Tibial nerve (tissue), 4 donors: ENCODE measurements at regions not wholly inside any gene's neighbourhood (a gene's known extent, or its start where the extent isn't known, plus 50 kb on each side); places are given as distances from the start of the nearest gene placed in this dataset.

Experiments
- DNase-seq, 2 donors: peaks; one replicate each; pipeline ENCODE4 v3.0.0-alpha.2; 2019; ENCODE audit warnings: low spot score in 2 of 2
- H3K27ac ChIP-seq, 4 donors: fragments of 200-600 bp; sonication (generic) in 3 of 4; one replicate each; pipeline ENCODE4 v1.5.1; 2017 to 2019; ENCODE audit warnings: mild to moderate bottlenecking in 1 of 4
- H3K27me3 ChIP-seq, 2 donors: fragments of 200-600 bp; sonication (generic) in 1 of 2; one replicate each; pipeline versions ENCODE4 v1.5.1 to v1.6.0; 2017 to 2019
- H3K36me3 ChIP-seq, 3 donors: fragments of 200-600 bp; sonication (generic); one replicate each; pipeline ENCODE4 v1.5.1; 2018 to 2019
- H3K4me1 ChIP-seq, 4 donors: fragments of 200-600 bp; sonication (generic) in 3 of 4; one replicate each; pipeline ENCODE4 v1.5.1; 2017 to 2019
- H3K4me3 ChIP-seq, 4 donors: fragments of 200-600 bp; sonication (generic) in 3 of 4; one replicate each; pipeline ENCODE4 v1.5.1; 2017 to 2019; ENCODE audit warnings: mild to moderate bottlenecking in 1 of 4, moderate library complexity in 1 of 4
- H3K9me3 ChIP-seq, 4 donors: fragments of 200-600 bp; sonication (generic) in 3 of 4; one replicate each; pipeline ENCODE4 v1.5.1; 2017 to 2019
- EP300 ChIP-seq, 2 donors: sonication (generic); formaldehyde crosslinking; IDR thresholded peaks; one replicate each; pipeline ENCODE4 v1.6.1; 2017; ENCODE audit warnings: antibody characterized with exemption in 2 of 2, mild to moderate bottlenecking in 1 of 2
- POLR2A ChIP-seq, 2 donors: fragments of 450-650 bp; IDR thresholded peaks; one replicate each; pipeline ENCODE4 v1.6.1; 2017; ENCODE audit warnings: antibody characterized with exemption in 2 of 2, mild to moderate bottlenecking in 2 of 2, moderate library complexity in 2 of 2
- WGBS, 2 donors: methylation state at CpG; one replicate each; pipeline ENCODE4 v1.1.5; 2018; 5-methylcytosine and 5-hydroxymethylcytosine counted together
- TF ChIP-seq, protein P1 (sequence below), 5 experiments: fragments of 200-600 bp in 3 of 5; fragments of 450-650 bp in 2 of 5; sonication (generic) in 3 of 5; IDR thresholded peaks; one replicate each; pipeline ENCODE4 v1.5.1; 2016 to 2019; ENCODE audit warnings: antibody characterized with exemption in 5 of 5, mild to moderate bottlenecking in 3 of 5, moderate library complexity in 2 of 5

DNA sequence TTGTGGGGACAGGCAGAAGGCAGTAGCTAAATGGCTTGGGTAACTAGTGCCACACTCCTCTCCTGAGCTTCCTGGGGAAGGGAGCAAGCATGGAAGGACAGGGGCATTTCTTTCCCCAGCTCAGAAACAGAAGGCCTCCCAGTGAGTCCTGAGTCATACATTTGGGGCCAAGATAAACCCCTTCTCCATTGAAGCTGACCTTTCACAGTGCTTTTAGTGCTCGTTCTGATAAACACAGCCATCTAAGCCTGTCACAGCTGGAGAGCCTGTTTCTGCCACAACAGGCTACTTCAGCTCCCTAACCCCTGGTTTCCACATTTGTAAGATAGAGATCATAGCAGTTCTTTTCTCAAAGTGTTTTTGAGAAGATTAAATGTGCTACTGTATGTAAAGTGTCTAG lies 374.0 kb downstream of the LMX1A start:
- no peaks in the 10 kb centered on the region for H3K36me3 ChIP-seq
- 14 to 15% methylated on average over 1 of the region's 1 CpG for WGBS, 2 donors
- H3K4me1 ChIP-seq, result no peaks in the 10 kb centered on the region
- no peak overlapping the region for H3K27ac ChIP-seq
- no peak overlapping the region for H3K4me3 ChIP-seq
- no peaks in the 10 kb centered on the region for H3K9me3 ChIP-seq
- H3K27me3 ChIP-seq, result no peaks in the 10 kb centered on the region
- TF ChIP-seq EP300 (IDR thresholded peaks at IDR 0.05) (no peak), POLR2A (IDR thresholded peaks at IDR 0.05) (no peak)
- TF ChIP-seq, protein P1, sequence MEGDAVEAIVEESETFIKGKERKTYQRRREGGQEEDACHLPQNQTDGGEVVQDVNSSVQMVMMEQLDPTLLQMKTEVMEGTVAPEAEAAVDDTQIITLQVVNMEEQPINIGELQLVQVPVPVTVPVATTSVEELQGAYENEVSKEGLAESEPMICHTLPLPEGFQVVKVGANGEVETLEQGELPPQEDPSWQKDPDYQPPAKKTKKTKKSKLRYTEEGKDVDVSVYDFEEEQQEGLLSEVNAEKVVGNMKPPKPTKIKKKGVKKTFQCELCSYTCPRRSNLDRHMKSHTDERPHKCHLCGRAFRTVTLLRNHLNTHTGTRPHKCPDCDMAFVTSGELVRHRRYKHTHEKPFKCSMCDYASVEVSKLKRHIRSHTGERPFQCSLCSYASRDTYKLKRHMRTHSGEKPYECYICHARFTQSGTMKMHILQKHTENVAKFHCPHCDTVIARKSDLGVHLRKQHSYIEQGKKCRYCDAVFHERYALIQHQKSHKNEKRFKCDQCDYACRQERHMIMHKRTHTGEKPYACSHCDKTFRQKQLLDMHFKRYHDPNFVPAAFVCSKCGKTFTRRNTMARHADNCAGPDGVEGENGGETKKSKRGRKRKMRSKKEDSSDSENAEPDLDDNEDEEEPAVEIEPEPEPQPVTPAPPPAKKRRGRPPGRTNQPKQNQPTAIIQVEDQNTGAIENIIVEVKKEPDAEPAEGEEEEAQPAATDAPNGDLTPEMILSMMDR (IDR thresholded peaks at IDR 0.05), result no peak
- no peak for DNase-seq

DNA sequence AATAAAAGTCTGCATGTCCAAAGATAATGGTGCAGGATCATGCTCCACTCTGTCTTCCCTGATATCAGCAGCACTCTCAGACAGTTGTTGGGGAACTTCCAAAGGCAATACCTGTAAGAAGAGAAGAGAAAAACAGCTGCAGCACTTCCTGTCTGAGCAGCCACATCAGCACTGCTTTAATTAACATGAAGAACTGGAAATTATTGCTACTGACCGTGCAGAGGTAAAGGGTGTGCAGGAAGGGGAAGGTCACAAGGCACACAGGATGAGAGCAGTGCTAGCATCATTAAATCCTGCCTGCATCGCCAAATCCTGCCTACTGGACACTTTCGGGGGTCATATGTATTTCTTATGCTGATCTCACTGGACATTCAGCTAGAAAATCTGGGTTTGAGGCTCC lies 379.0 kb downstream of the LMX1A start:
- H3K9me3 ChIP-seq, result no peaks in the 10 kb centered on the region
- 50 to 62% methylated on average over 3 of the region's 3 CpGs for WGBS, 2 donors
- H3K36me3 ChIP-seq, result no peaks in the 10 kb centered on the region
- no peak for DNase-seq
- no peak overlapping the region for H3K4me3 ChIP-seq
- no peak for TF ChIP-seq EP300 (IDR thresholded peaks at IDR 0.05)
- TF ChIP-seq, protein P1 (IDR thresholded peaks at IDR 0.05), result no peak
- no peak for TF ChIP-seq POLR2A (IDR thresholded peaks at IDR 0.05)
- no peaks in the 10 kb centered on the region for H3K4me1 ChIP-seq
- H3K27ac ChIP-seq, result no peak overlapping the region
- no peaks in the 10 kb centered on the region for H3K27me3 ChIP-seq

DNA sequence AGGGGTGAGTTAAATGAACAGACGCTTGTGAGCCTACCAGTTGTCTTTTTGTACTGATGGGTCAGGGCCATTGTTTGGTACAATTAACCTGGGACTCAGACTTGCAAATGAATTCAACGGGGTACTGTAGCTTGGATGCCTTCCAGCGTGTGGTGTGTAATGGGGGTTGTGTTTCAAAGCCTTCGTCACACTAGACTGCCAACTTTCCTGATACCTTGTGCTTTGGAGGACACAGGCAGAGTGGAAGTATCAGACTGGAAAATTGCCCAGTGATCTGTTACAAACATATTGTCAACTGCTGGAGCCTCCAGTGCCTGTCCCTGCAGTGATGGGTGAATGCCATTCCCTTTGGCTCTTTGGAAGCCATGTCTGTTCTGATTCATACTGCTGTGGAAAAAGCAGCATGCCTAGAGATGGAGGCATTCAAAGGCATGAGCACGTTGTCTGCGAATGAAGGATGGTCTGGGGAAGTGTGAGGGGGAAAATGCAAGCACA lies 384.5 kb downstream of the LMX1A start:
- peaks cover 0 to 6% (median 0%) of the 10 kb centered on the region in 4 donors for H3K9me3 ChIP-seq
- no peaks in the 10 kb centered on the region for H3K4me1 ChIP-seq
- WGBS, 2 donors, result 82 to 85% methylated on average over 6 of the region's 6 CpGs
- H3K4me3 ChIP-seq, result no peak overlapping the region
- no peak overlapping the region for H3K27ac ChIP-seq
- TF ChIP-seq POLR2A (IDR thresholded peaks at IDR 0.05) (no peak), EP300 (IDR thresholded peaks at IDR 0.05) (no peak)
- TF ChIP-seq, protein P1 (IDR thresholded peaks at IDR 0.05), result no peak
- no peaks in the 10 kb centered on the region for H3K36me3 ChIP-seq
- no peaks in the 10 kb centered on the region for H3K27me3 ChIP-seq
- no peak for DNase-seq

DNA sequence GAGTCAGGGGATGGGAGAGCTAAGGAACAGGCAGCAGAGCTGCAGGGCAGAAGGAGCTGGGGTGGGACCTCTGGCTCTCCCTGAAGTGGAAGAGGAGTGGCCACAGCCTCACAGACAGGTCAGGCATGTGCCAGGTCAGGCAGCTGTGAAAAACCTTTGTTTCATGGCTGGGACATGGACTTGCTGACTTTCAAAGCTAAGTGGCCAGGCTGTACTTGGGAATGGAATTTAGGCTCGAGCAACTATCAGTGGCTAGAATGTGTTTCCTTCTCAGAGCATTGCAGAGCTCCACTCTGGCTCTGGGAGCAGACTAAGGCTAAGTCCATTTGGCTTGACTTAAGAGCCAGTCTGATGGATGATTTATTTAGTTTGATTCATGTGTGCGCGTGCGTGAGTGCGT lies 385.1 kb downstream of the LMX1A start:
- Histone ChIP-seq H3K36me3 (no peaks in the 10 kb centered on the region), H3K4me1 (no peaks in the 10 kb centered on the region), H3K4me3 (no peak overlapping the region), H3K9me3 (peaks cover 0 to 6% (median 0%) of the 10 kb centered on the region in 4 donors), H3K27ac (no peak overlapping the region), H3K27me3 (no peaks in the 10 kb centered on the region)
- 89 to 91% methylated on average over 5 of the region's 5 CpGs for WGBS, 2 donors
- no peak for DNase-seq
- TF ChIP-seq EP300 (IDR thresholded peaks at IDR 0.05) (no peak), POLR2A (IDR thresholded peaks at IDR 0.05) (no peak)
- TF ChIP-seq, protein P1 (IDR thresholded peaks at IDR 0.05), result no peak

- no peak overlapping the region for H3K27ac ChIP-seq
- peaks cover 0 to 6% (median 0%) of the 10 kb centered on the region in 4 donors for H3K9me3 ChIP-seq
- H3K4me3 ChIP-seq, result no peak overlapping the region
- no peak for TF ChIP-seq EP300 (IDR thresholded peaks at IDR 0.05)
- TF ChIP-seq POLR2A (IDR thresholded peaks at IDR 0.05), result no peak
- TF ChIP-seq, protein P1 (IDR thresholded peaks at IDR 0.05), result no peak
- 47 to 51% methylated on average over 2 of the region's 2 CpGs for WGBS, 2 donors
- no peaks in the 10 kb centered on the region for H3K36me3 ChIP-seq
- no peaks in the 10 kb centered on the region for H3K27me3 ChIP-seq
- DNase-seq, result no peak
- no peaks in the 10 kb centered on the region for H3K4me1 ChIP-seq
Measured at GRCh38 chr1:164969253-164969652, 387.3 kb downstream of the LMX1A start.
